ENCODE measurements at regions not wholly inside any gene's neighbourhood (a gene's known extent, or its start where the extent isn't known, plus 50 kb on each side); places are given as distances from the start of the nearest gene placed in this dataset.

GRCh38 chr13:74306496-74306895 lies 172.3 kb upstream of the KLF12 start:
- TF ChIP-seq CTCF (IDR thresholded peaks at IDR 0.05) = no peak
- TF ChIP-seq POLR2AphosphoS5 (IDR thresholded peaks at IDR 0.05; ENCODE audit: low read depth, low read length) = no peak
- no peak for TF ChIP-seq REST (IDR thresholded peaks at IDR 0.05; ENCODE audit: insufficient read depth in 1 of 2, low read depth in 2 of 2, low read length in 1 of 2)

Measured in Panc1 (cell line).